ENCODE measurements at regions not wholly inside any gene's neighbourhood (a gene's known extent, or its start where the extent isn't known, plus 50 kb on each side); places are given as distances from the start of the nearest gene placed in this dataset.

- TF ChIP-seq, protein P1, sequence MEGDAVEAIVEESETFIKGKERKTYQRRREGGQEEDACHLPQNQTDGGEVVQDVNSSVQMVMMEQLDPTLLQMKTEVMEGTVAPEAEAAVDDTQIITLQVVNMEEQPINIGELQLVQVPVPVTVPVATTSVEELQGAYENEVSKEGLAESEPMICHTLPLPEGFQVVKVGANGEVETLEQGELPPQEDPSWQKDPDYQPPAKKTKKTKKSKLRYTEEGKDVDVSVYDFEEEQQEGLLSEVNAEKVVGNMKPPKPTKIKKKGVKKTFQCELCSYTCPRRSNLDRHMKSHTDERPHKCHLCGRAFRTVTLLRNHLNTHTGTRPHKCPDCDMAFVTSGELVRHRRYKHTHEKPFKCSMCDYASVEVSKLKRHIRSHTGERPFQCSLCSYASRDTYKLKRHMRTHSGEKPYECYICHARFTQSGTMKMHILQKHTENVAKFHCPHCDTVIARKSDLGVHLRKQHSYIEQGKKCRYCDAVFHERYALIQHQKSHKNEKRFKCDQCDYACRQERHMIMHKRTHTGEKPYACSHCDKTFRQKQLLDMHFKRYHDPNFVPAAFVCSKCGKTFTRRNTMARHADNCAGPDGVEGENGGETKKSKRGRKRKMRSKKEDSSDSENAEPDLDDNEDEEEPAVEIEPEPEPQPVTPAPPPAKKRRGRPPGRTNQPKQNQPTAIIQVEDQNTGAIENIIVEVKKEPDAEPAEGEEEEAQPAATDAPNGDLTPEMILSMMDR (IDR thresholded peaks at IDR 0.05), result no peak
- no peak for TF ChIP-seq POLR2A (IDR thresholded peaks at IDR 0.05)
Measured at GRCh38 chr11:134623711-134624110, 211.7 kb upstream of the B3GAT1 start.

Data from right lobe of liver (tissue), 4 donors.